HUES6 (cell line): ENCODE measurements at regions not wholly inside any gene's neighbourhood (a gene's known extent, or its start where the extent isn't known, plus 50 kb on each side); places are given as distances from the start of the nearest gene placed in this dataset.

Source experiments
- H3K27ac ChIP-seq: 2 replicates; pipeline ENCODE4 v1.7.0; 2013; ENCODE audit warnings: low read depth, mild to moderate bottlenecking, low read length, inconsistent platforms
- H3K27me3 ChIP-seq: 2 replicates; pipeline ENCODE4 v1.6.1; 2013; ENCODE audit warnings: low read length; ENCODE audit not compliant: control insufficient read depth, insufficient read depth
- H3K36me3 ChIP-seq: 2 replicates; pipeline ENCODE4 v1.6.1; 2013; ENCODE audit warnings: low read length; ENCODE audit not compliant: control insufficient read depth, insufficient read depth
- H3K4me1 ChIP-seq: 2 replicates; pipeline ENCODE4 v1.6.1; 2013; ENCODE audit warnings: low read length; ENCODE audit not compliant: control insufficient read depth, insufficient read depth
- H3K4me3 ChIP-seq: 2 replicates; pipeline ENCODE4 v1.5.1; 2013; ENCODE audit warnings: low read depth, low read length
- H3K9ac ChIP-seq: one replicate; pipeline ENCODE4 v1.6.1; 2013; ENCODE audit warnings: mild to moderate bottlenecking, low read length
- H3K9me3 ChIP-seq: 2 replicates; pipeline ENCODE4 v1.6.1; 2013; ENCODE audit warnings: low read depth, low read length; ENCODE audit not compliant: control insufficient read depth, insufficient read depth

GRCh38 chr10:90988024-90988423, 67.1 kb upstream of the ANKRD1 start:
- Histone ChIP-seq H3K4me1 (no peaks in the 10 kb centered on the region), H3K36me3 (no peaks in the 10 kb centered on the region), H3K27ac (no peak overlapping the region), H3K9me3 (no peaks in the 10 kb centered on the region), H3K9ac (no peak overlapping the region), H3K27me3 (0 out of 2 replicates have a peak, but pooled peaks cover 6% of the 10 kb centered on the region), H3K4me3 (no peak overlapping the region)

- no peaks in the 10 kb centered on the region for H3K9me3 ChIP-seq
- no peaks in the 10 kb centered on the region for H3K4me1 ChIP-seq
- no peaks in the 10 kb centered on the region for H3K36me3 ChIP-seq
- H3K27me3 ChIP-seq, result 0 out of 2 replicates have a peak, but pooled peaks cover 4% of the 10 kb centered on the region
- no peak overlapping the region for H3K27ac ChIP-seq
- no peak overlapping the region for H3K4me3 ChIP-seq
- H3K9ac ChIP-seq, result no peak overlapping the region
These were observed 67.9 kb upstream of the ANKRD1 start for GRCh38 chr10:90988802-90989201.

- Histone ChIP-seq H3K4me3 (no peak overlapping the region), H3K9ac (no peak overlapping the region), H3K27ac (no peak overlapping the region), H3K9me3 (no peaks in the 10 kb centered on the region), H3K36me3 (no peaks in the 10 kb centered on the region), H3K4me1 (no peaks in the 10 kb centered on the region), H3K27me3 (0 out of 2 replicates have a peak, but pooled peaks cover under 1% of the 10 kb centered on the region)
These were observed 68.5 kb upstream of the ANKRD1 start for GRCh38 chr10:90989378-90989777.

GRCh38 chr10:90992462-90992861, 71.6 kb upstream of the ANKRD1 start:
- H3K9me3 ChIP-seq, result no peaks in the 10 kb centered on the region
- H3K4me3 ChIP-seq, result no peak overlapping the region
- H3K9ac ChIP-seq, result no peak overlapping the region
- H3K4me1 ChIP-seq, result no peaks in the 10 kb centered on the region
- no peaks in the 10 kb centered on the region for H3K27me3 ChIP-seq
- no peak overlapping the region for H3K27ac ChIP-seq
- H3K36me3 ChIP-seq, result no peaks in the 10 kb centered on the region

- Histone ChIP-seq H3K4me1 (no peaks in the 10 kb centered on the region), H3K9ac (no peak overlapping the region), H3K4me3 (no peak overlapping the region), H3K27me3 (no peaks in the 10 kb centered on the region), H3K27ac (no peak overlapping the region), H3K36me3 (no peaks in the 10 kb centered on the region), H3K9me3 (no peaks in the 10 kb centered on the region)
These were observed 72.5 kb upstream of the ANKRD1 start for GRCh38 chr10:90993340-90993739.

GRCh38 chr10:90997670-90998069, 76.8 kb upstream of the ANKRD1 start:
- no peaks in the 10 kb centered on the region for H3K4me1 ChIP-seq
- no peak overlapping the region for H3K4me3 ChIP-seq
- no peak overlapping the region for H3K9ac ChIP-seq
- H3K36me3 ChIP-seq, result no peaks in the 10 kb centered on the region
- H3K27ac ChIP-seq, result no peak overlapping the region
- 0 out of 2 replicates have a peak, but pooled peaks cover 2% of the 10 kb centered on the region for H3K27me3 ChIP-seq
- no peaks in the 10 kb centered on the region for H3K9me3 ChIP-seq

GRCh38 chr10:90998733-90999511, 78.0 kb upstream of the ANKRD1 start:
- Histone ChIP-seq H3K4me3 (no peak overlapping the region), H3K27me3 (0 out of 2 replicates have a peak, but pooled peaks cover 2% of the 10 kb centered on the region), H3K9me3 (no peaks in the 10 kb centered on the region), H3K27ac (no peak overlapping the region), H3K4me1 (no peaks in the 10 kb centered on the region), H3K9ac (no peak overlapping the region), H3K36me3 (no peaks in the 10 kb centered on the region)

- Histone ChIP-seq H3K9me3 (no peaks in the 10 kb centered on the region), H3K36me3 (no peaks in the 10 kb centered on the region), H3K9ac (no peak overlapping the region), H3K27me3 (0 out of 2 replicates have a peak, but pooled peaks cover 2% of the 10 kb centered on the region), H3K4me1 (no peaks in the 10 kb centered on the region), H3K27ac (no peak overlapping the region), H3K4me3 (no peak overlapping the region)
These were observed 78.8 kb upstream of the ANKRD1 start for GRCh38 chr10:90999512-91000172.

GRCh38 chr10:91000470-91000869, 79.6 kb upstream of the ANKRD1 start:
- Histone ChIP-seq H3K9me3 (no peaks in the 10 kb centered on the region), H3K4me1 (no peaks in the 10 kb centered on the region), H3K4me3 (no peak overlapping the region), H3K27me3 (0 out of 2 replicates have a peak, but pooled peaks cover 2% of the 10 kb centered on the region), H3K9ac (no peak overlapping the region), H3K27ac (no peak overlapping the region), H3K36me3 (no peaks in the 10 kb centered on the region)

GRCh38 chr10:91000985-91001384, 80.1 kb upstream of the ANKRD1 start:
- Histone ChIP-seq H3K36me3 (no peaks in the 10 kb centered on the region), H3K9ac (no peak overlapping the region), H3K4me1 (no peaks in the 10 kb centered on the region), H3K9me3 (no peaks in the 10 kb centered on the region), H3K27ac (no peak overlapping the region), H3K27me3 (0 out of 2 replicates have a peak, but pooled peaks cover 2% of the 10 kb centered on the region), H3K4me3 (no peak overlapping the region)

GRCh38 chr10:91002656-91003055, 81.8 kb upstream of the ANKRD1 start:
- Histone ChIP-seq H3K9me3 (no peaks in the 10 kb centered on the region), H3K4me1 (no peaks in the 10 kb centered on the region), H3K4me3 (no peak overlapping the region), H3K27me3 (0 out of 2 replicates have a peak, but pooled peaks cover 2% of the 10 kb centered on the region), H3K27ac (no peak overlapping the region), H3K36me3 (no peaks in the 10 kb centered on the region), H3K9ac (no peak overlapping the region)
